NCI-H774 (cell line): ENCODE measurements at regions not wholly inside any gene's neighbourhood (a gene's known extent, or its start where the extent isn't known, plus 50 kb on each side); places are given as distances from the start of the nearest gene placed in this dataset.

ENCODE experiments used
- DNase-seq: peaks from one replicate; lab custom pipeline; 2025; lab: John Stamatoyannopoulos, UW

GRCh38 chr14:95466506-95466905, 49.9 kb downstream of the SYNE3 start:
- no peak for DNase-seq

DNA sequence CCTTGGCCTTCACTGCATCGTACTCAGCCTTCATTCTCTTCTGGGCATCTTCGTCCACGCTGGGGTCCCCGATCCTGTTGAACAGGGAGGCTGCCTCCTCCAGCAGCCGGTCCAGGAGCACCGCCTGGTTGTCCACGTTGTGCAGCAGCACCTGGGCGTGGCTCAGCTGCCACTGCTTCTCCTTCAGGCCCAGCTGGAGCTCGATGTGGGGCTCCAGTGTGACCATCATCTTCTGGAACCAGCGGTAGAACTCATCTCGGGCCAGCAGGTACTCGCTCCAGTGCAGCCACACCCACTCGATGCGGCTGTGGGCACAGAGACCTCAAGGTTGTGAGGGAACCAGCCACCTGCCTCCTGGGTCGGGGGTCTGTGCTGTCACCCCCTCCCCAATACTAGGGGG, 50.5 kb downstream of the SYNE3 start:
- no peak for DNase-seq

GRCh38 chr14:95465358-95465757, 51.1 kb downstream of the SYNE3 start:
- no peak for DNase-seq

DNA sequence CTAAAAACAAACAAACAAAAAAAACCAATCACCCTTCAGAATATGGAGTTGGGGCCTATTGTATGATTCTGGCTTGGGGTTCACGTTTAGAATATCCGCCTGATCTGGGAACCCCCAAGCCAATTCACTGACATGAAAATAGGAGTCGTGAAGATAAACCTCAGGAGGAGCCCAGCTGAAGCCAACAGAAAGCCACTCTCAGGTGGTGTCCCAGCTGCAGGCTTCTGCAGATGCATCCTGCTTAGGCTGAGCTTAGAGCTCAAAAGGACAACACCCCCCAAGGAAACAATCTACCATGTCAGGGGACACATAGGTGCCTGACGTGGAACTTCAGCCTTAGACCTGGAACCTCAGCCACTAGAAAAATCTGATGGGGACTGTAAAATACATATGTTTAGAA, 51.9 kb downstream of the SYNE3 start:
- DNase-seq, result no peak

- no peak for DNase-seq
Measured at GRCh38 chr14:95464103-95464502, 52.3 kb downstream of the SYNE3 start.

DNA sequence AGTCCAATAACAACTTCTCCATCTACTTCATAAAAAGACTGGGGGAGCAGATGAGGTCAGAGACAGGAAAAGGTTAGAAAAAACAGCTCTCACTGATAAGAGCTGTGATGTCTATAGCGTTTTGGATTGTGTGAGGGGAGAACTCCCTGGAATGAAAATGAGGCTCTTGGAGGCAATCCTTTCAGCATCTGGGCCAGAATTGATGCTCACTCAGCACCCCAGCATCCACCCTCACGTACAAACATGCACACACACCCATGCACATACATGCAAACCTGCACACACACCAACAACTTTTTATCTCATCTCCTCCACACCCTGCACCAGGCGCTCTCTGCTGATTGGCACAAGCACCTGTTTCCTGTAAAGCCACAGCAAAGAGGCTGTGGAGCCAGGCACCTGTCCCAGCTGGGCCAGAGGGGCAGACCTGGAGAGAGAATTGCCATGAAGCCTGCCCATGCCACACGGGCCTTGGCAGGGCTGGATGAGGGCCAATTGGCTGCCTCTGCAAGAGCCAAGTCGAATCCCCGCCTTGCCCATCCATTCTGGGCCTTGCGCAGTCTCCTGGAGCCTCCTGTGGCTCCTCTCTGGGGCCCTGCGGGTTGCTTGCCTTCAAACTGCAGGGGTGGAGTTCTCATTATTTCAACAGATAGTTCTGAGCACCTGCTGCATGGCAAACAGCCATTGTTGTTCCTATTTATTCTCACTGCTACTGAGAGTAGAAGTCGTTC, 53.1 kb downstream of the SYNE3 start:
- DNase-seq, result peak; percentile 85

GRCh38 chr14:95462491-95462890, 54.0 kb downstream of the SYNE3 start:
- DNase-seq, result no peak

DNA sequence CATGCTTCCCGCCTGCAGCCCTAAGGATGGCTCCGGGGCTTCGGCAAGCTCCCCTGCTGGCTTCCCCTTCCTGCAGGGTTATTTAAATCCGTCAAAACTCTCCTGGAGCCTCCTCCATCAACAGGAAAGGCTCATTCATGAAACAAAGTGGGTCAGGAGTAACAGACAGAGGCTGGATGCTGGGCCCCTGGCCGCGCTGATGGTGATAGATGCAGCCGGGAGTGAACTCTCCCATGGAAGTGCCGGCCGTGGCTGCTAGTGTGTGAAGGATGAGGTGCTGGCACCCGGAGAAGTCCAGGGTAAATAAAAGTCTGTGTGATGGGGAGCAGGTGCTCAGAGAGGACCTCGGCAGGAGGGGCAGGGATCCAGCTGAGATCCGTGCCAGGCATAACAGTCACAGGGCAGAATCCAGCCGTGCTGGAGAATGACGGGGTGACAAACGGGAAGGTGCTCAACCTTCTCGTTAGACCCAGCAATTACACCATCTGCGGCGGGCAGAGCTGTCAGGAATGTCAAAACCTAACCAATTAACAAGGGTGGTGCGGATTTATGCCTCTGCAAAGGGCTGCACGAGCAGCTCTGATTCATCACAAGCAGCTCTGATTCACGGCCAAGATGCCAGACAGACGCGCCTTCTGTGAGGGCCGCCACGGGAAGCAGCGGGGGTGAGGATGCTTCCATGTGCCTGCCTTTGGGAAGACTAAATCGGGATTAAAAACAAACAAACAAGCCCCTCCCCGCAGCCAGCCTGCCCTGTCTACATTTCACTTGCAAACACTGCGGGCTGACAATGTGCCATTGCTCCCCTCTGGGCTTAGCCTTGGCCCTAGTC, 55.6 kb downstream of the SYNE3 start:
- peak; percentile 90 for DNase-seq

- DNase-seq, result no peak
Measured at GRCh38 chr14:95458906-95459305, 57.5 kb downstream of the SYNE3 start.

DNA sequence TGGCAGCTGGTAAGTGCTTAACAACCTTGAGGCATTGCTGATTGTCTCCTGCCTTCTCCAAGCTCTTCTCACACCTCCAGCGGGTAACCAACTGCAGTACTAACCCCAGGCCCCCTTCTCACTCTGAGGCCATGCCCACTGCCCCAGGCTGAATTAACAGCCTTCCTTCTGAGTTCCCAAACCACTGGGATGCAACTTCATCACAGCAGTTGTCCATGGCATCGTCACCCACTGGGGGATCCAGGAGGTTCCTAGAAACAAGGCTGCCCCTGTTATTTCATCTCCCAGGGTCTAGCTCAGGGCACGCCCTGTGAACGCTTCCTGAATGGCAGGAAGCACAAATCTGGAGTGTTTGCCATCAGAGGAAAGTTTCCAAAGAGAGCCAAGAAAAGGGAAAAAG, 58.0 kb downstream of the SYNE3 start:
- no peak for DNase-seq

DNA sequence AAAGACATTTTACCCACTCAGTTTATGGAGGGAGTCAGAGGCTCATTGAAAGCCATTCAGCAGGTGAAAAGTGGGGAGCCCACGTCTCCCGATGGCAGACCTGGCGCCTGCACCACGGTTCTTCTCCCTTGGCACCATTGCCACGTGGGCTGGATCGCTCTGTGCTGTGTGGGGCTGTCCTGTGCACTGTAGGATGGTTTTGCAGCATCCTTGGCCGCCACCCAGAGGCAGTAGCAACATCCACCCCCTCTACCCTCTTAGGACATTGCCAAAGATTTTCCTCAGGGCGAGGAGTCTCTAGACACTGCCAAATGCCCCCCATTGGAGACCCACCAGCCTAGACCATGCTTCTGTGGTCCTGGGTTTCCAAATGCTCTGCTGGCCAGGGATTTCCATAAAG, 60.2 kb downstream of the SYNE3 start:
- DNase-seq, result no peak

- DNase-seq, result no peak
Measured at GRCh38 chr14:95455246-95455645, 61.2 kb downstream of the SYNE3 start.

DNA sequence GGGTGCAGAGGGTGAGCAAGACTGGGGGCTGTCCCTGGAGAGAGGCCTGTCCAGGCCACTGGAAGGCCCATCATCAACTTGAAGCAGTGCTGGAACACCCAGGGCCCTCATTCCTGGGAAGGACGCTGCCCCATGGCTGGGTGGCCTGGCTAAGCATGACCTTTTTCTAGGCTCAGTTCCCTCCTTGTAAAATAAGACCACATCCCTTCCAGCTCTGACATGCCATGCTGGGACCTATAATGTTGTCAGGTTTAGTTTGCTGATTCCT, 62.8 kb downstream of the SYNE3 start:
- DNase-seq, result no peak

DNA sequence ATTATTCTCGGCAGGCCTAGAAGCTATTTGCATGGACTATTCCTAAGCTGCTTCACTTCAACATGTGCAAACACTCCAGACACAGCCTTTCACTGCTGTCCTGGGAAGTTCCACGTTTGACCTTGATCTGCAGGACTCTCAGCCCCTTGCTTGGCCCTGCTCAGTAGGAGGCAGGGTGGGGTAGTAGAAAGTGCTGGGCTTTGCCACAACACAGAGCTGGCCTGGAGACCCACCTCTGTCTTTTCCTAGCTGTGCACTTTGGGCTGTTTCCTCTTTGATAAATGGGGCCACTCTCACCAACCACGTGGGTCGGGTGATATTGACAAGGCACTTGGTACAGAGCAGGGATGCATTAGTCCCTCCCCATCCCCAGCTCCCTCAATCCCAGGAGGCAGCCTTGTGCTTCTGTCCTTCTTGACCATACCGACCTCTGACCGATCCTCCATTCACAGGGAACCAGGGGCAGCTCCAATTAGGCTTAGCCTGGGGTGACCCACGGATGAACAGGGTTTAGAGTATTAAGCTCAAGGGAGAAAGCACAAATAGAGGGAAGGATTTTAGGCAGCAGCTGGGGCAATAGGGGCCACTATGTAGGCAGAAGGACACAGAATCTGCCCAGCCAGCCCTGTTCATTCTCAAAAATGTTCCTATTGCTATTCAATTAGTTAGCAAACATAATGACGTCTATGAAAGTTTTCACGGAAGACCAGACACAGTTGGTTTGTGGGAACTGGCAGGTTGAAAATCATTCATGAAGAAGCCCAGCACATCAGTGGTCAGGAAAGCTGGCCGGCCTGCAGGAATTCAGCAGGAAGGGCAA, 63.3 kb downstream of the SYNE3 start:
- DNase-seq, result no peak

DNA sequence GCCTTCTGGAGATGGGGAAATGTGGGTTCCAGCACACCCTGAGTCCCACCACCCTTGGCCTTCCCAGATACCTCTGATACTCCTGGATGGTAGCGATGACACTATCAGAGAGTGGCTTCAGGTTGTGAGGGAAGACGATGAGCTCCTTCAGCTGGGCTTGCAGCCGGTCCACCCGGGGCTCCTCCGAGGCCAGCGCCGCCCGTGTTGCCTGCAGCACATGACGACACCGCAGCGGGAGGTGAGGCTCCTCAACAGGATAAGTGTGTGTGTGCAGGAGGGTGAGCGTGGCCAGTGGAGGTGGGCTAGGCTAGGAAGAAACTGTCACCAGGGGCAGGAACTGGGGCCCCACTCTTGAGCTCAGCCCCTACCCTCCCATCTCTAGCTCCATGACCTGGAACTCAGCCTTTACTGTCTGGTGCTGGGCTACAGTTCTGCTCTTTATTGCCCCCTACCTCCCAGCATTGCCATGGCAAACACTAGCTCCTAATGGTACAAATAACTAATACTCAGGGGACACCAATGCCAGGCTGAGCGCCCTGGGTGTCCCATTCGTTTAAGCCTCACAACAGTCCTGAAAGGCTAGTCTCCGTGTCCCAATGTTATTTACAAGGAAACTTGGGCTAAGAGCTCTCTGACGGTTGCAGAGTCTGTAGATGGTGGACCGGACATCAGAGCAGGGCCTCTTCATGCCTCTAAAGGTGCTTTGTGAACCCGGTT, 64.1 kb downstream of the SYNE3 start:
- DNase-seq, result peak; percentile 24

GRCh38 chr14:95449131-95449530, 67.3 kb downstream of the SYNE3 start:
- DNase-seq, result no peak

DNA sequence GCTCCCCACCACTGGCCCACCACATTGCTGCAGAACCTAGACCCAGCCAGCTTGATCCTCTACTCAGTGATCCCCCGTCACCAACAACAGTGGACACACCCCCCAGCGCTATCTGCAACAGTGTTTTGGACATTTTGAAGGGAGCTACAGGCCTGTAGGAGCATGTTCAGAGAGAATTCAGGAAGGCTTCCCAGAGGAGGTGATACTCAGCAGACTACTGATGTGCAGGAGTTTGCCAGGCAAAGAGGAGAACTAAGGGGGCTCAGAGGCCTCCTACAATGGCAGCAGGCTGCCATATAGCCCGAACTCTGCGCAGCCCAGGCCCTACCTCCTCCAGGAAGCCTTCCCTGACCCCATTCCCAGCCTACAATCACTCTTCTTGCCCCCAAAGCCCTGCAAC, 70.0 kb downstream of the SYNE3 start:
- no peak for DNase-seq

GRCh38 chr14:95445676-95446075, 70.8 kb downstream of the SYNE3 start:
- DNase-seq, result peak; percentile 56

DNA sequence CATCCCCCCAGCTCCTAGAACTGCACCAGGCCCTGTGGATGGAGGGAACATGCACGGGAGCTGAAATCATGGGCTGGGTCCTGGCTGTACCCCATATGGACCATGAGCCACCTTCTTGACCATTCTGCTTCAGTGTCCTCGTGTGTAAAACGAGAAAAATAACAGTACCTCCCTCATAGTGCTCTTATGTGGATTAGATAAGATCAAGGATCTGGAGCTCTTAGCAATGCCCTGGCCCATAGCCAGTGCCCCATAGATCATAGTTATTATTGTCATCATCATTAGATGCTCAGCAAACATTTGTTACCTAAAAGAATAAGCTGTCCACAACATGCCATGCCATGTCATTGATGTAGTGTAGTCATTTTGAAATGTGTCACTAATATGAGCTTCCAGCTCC, 71.3 kb downstream of the SYNE3 start:
- DNase-seq, result no peak

- DNase-seq, result no peak
Measured at GRCh38 chr14:95444132-95445129, 72.0 kb downstream of the SYNE3 start.

GRCh38 chr14:95442633-95443021, 73.8 kb downstream of the SYNE3 start:
- peak; percentile 56 for DNase-seq
